ENCODE measurements at regions not wholly inside any gene's neighbourhood (a gene's known extent, or its start where the extent isn't known, plus 50 kb on each side); places are given as distances from the start of the nearest gene placed in this dataset.

GRCh38 chr14:26775765-26776563 lies 178.1 kb upstream of the NOVA1 start:
- TF ChIP-seq, protein P1, sequence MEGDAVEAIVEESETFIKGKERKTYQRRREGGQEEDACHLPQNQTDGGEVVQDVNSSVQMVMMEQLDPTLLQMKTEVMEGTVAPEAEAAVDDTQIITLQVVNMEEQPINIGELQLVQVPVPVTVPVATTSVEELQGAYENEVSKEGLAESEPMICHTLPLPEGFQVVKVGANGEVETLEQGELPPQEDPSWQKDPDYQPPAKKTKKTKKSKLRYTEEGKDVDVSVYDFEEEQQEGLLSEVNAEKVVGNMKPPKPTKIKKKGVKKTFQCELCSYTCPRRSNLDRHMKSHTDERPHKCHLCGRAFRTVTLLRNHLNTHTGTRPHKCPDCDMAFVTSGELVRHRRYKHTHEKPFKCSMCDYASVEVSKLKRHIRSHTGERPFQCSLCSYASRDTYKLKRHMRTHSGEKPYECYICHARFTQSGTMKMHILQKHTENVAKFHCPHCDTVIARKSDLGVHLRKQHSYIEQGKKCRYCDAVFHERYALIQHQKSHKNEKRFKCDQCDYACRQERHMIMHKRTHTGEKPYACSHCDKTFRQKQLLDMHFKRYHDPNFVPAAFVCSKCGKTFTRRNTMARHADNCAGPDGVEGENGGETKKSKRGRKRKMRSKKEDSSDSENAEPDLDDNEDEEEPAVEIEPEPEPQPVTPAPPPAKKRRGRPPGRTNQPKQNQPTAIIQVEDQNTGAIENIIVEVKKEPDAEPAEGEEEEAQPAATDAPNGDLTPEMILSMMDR (IDR thresholded peaks at IDR 0.05): no peak
- no peak for TF ChIP-seq POLR2AphosphoS5 (IDR thresholded peaks at IDR 0.05)
- TF ChIP-seq EP300 (IDR thresholded peaks at IDR 0.05): no peak

Measured in gastroesophageal sphincter (tissue), 3 donors.